GM19468 (cell line): ENCODE measurements at regions not wholly inside any gene's neighbourhood (a gene's known extent, or its start where the extent isn't known, plus 50 kb on each side); places are given as distances from the start of the nearest gene placed in this dataset.

Experiments used
- ATAC-seq: cut with Tn5 transposase; IDR thresholded peaks from one replicate; pipeline ENCODE4 v1.9.1; 2021; ENCODE audit warnings: mild to moderate bottlenecking, moderate library complexity, moderate number of reproducible peaks; ENCODE audit not compliant: unreplicated experiment; ENCODE audit errors: extremely low read depth

GRCh38 chr6:74651948-74652842 lies 553.7 kb downstream of the COL12A1 start:
- ATAC-seq = no peak

- no peak for ATAC-seq
Observed at GRCh38 chr6:74650668-74651067, 555.2 kb downstream of the COL12A1 start.

GRCh38 chr6:74646461-74646860 lies 559.4 kb downstream of the COL12A1 start:
- ATAC-seq = no peak

- ATAC-seq = no peak
Observed at GRCh38 chr6:74645108-74645849, 560.6 kb downstream of the COL12A1 start.

- ATAC-seq = no peak
Observed at GRCh38 chr6:74642101-74642500, 563.8 kb downstream of the COL12A1 start.

- no peak for ATAC-seq
Observed at GRCh38 chr6:74638412-74638811, 567.4 kb downstream of the COL12A1 start.

- no peak for ATAC-seq
Observed at GRCh38 chr6:74632196-74632875, 573.5 kb downstream of the COL12A1 start.

GRCh38 chr6:74631564-74631963 lies 574.3 kb downstream of the COL12A1 start:
- ATAC-seq = no peak

GRCh38 chr6:74626288-74626687 lies 579.6 kb downstream of the COL12A1 start:
- no peak for ATAC-seq

- ATAC-seq = no peak
Observed at GRCh38 chr6:74623027-74623426, 582.8 kb downstream of the COL12A1 start.

GRCh38 chr6:74611220-74611619 lies 594.6 kb downstream of the COL12A1 start:
- no peak for ATAC-seq

GRCh38 chr6:74610352-74610751 lies 595.5 kb downstream of the COL12A1 start:
- no peak for ATAC-seq

GRCh38 chr6:74609871-74610270 lies 596.0 kb downstream of the COL12A1 start:
- ATAC-seq = no peak

GRCh38 chr6:74607934-74608333 lies 597.9 kb downstream of the COL12A1 start:
- no peak for ATAC-seq

GRCh38 chr6:74607468-74607867 lies 598.4 kb downstream of the COL12A1 start:
- no peak for ATAC-seq

- ATAC-seq = no peak
Observed at GRCh38 chr6:74606582-74607071, 599.2 kb downstream of the COL12A1 start.

GRCh38 chr6:74605922-74606581 lies 599.8 kb downstream of the COL12A1 start:
- no peak for ATAC-seq

- ATAC-seq = no peak
Observed at GRCh38 chr6:74604279-74604678, 601.6 kb downstream of the COL12A1 start.

- no peak for ATAC-seq
Observed at GRCh38 chr6:74603322-74604076, 602.4 kb downstream of the COL12A1 start.
